NCI-H1092 (cell line): ENCODE measurements at regions not wholly inside any gene's neighbourhood (a gene's known extent, or its start where the extent isn't known, plus 50 kb on each side); places are given as distances from the start of the nearest gene placed in this dataset.

Experiments used
- DNase-seq: peaks from one replicate; lab custom pipeline; 2025; lab: John Stamatoyannopoulos, UW

DNA sequence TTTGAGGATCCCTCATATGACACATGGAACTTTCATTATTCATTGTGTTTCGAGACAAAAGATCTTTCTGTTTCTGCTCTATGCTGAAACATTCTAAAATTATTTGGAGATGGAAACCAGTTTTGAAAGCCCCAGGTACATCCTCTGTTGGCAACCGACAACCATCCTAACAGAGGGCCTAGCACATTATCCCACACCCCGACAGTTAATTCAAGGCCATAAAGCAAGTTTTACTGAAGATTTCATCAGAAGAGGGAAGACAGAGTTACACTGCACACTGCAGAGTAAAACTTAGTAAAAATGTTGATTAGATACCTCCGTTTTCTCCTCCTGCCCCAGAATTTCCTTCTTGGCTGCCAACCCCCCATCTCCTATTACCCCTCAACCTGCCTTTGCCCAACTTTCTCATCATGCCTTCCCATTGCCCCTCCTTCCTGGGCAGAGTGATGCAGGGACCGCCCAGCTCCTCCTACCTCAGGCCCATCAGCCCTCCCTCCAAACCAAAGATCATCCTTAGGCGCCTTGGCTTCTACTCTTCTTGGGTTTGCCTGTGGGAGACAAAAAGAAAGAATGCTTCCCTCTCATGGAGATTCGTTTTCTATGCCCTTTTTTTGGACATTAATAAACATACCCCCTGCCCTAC is 52.9 kb upstream of the CITED4 start:
- no peak for DNase-seq

DNA sequence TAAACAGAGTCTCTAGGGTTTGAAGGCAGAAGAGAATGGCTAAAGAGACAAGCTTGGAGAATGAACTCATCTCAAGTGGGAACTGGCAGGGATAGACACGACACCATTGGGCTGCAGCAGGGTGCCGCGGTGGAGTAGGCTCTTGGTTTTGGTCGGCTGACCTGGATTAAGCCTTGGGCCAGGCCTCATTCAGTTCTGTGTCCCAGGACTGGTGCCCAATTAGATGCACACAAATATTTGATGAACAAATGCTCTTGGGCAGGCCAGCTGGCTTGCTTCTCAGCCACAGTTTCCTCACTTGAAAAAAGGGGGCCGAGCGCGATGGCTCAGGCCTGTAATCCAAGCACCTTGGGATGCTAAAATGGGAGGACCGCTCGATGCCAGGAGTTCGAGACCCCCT is 53.4 kb upstream of the CITED4 start:
- DNase-seq: no peak

DNA sequence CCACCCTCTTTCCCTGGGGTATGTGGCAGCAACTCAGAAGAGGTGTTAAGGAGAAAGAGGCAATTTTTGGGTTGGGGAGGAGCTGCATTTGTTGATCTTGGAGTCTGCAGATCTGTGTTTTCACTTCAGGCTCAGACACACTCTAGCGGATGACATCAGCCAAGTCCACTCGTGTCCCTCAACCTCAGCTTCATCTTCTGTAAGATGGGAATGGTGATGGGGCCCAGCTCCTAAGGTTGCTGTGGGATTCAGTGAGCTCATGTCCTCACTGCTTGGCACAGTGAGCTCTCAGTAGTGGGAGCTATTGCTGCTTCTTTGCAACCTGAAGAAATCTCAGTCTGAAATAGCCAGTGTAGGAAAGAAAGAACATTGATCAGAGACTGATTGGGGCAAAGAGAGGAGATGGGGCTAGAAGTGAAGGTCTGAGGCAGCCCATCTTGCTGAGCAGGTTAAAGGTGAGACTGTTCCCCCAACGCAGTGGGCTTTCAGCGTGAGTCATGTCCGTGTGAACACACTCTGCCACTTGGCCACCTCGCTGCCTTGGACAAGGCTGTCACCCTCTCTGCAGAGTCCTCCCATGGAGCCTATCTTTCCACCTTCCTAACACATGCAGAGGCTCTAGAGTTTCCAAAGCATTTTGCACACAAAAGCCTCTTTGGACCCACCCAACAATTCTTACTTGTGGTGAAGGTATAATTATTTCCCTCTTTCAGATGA is 56.0 kb upstream of the CITED4 start:
- DNase-seq: no peak

- peak; percentile 37 for DNase-seq
These were observed 57.4 kb upstream of the CITED4 start for GRCh38 chr1:40919475-40920011.

GRCh38 chr1:40921522-40921921 is 58.0 kb upstream of the CTPS1 start:
- no peak for DNase-seq

- DNase-seq: no peak
These were observed 57.4 kb upstream of the CTPS1 start for GRCh38 chr1:40921981-40922677.

DNA sequence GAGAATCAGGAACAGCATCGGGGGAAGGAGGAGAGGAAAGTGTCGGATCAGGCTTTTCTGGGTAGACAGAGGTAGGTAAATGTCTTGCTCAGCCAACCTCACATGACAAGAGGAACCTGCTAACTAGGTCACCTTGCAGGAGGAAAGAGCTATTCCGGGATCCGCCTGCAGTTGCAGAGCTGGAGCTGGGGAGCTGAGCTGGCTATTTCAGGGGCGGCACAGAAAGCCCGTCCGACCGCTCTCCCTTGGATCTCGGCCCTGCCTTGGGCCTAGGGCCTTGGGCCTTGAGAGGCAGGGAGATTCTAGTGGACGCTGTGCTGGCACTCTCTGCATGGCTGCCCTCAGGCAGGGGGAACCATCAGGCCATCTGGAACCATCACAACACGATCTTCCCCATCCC is 56.5 kb upstream of the CTPS1 start:
- no peak for DNase-seq

DNA sequence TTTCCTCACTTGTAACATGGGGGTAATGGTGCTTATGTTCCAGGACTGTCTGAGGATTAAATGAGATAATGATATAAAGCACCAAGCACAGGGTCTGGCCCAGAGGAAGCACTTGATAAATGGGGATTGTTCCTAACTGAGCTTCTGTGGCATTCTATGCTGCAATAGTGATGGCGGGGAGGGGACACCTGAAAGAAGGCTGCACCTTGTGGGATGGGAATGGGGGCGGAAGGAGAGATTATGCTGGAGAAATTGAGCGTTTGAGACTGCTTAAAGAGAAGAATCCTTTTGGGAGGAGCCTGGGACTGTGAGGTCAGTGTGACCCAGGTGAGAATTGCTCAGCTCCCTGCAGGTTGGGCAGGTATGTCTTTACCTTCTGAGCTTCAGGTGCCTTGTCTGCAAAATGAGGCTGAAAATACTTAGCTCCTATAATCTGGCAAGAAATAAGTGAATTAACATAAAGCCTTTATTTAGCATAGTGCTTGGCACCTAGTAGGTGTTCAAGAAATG is 55.9 kb upstream of the CTPS1 start:
- no peak for DNase-seq

DNA sequence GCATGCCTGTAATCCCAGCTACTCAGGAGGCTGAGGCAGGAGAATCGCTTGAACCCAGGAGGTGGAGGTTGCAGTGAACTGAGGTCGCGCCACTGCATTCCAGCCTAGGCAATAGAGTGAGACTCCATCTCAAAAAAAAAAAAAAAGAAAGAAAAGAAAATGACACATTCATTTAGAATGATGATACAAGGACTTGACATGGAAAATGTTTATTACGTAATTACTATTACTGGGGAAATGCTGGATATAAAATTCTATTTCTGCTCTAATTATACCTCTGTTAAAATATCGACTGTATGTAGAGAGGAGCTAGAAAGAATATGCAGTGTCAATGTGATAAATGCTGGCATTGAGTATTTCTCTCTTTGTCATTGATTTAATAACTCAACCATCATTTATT is 54.7 kb upstream of the CTPS1 start:
- DNase-seq: no peak

DNA sequence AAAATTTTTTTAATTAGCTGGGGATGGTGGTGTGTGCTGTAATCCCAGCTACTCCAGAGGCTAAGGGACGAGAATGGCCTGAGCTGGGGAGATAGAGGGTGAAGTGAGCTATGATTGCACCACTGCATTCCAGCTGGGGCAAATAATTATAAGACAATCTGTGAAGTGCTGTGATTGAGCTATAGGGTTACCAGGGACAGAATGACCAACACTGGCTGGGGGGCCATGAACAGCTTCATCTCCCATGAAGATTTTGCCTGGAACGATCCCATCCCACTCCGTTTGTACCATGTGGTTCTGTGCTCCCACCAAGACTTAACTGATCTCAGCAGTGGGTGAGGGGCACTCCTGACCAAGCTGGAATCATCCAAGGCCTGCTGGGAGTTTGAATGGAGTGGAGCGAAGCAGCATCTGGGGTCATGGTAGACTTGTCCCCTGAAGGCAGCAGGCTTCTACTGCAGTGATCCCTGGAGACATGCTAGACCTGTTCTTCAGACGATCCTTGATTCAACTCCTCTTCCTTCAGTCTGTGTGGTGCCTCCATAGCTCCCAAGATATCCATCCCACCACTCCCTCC is 53.6 kb upstream of the CTPS1 start:
- DNase-seq: no peak

DNA sequence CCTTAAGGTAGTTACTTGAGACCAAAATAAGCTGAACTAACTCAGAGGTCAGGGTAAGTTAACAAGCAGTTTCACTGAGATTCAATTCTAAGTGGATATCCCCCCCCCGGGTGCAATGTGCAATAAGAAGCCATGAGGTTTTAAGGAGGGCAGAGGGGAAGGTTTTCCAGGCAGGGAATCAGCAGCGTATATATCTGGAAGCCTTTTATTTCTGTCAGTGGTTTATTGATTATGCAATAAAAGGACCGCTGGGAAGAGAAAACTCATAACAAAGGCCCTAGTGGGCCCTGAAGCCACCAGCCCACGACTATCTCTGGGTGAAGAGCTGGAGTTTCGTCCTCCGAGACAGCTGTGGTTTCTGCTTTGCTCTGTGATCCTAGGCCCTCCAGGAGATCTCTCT is 53.1 kb upstream of the CTPS1 start:
- no peak for DNase-seq

- no peak for DNase-seq
These were observed 51.7 kb upstream of the CTPS1 start for GRCh38 chr1:40927781-40928180.

DNA sequence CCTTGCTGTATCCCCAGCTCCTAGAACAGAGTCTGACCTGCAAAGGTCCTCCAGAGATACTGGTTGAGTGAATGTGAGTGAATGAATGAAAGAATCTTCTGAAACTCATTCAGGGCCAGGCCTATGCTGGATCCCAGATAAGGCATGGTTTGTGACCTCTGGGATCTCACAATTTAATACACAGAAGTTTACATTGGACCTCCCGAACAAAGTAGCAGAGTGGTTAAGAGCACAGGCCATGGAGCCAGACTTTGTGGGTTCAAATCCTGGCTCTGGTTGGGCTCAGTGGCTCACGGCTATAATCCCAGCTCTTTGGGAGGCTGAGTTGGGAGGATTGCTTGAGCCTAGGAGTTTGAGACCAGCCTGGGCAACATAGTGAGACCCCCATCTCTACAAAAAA is 50.8 kb upstream of the CTPS1 start:
- no peak for DNase-seq

DNA sequence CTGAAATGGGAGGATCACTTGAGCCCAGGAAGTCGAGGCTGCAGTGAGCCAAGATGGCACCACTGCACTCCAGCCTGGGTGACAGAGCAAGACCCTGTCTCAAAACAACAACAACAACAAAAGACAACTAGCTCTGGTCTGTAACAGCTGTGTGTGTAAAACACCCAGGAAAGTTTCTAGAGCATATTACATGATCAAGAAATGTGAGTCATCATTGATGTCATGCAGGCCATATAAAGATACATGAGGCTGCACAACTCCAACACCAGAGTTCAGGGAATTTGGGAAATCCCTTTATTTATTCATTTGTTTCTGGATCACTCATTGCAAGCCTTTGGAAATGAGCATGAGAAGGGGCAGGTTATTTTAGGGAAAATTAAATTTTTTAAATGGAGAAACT is 50.3 kb upstream of the CTPS1 start:
- no peak for DNase-seq
